GM23338 (cell line): ENCODE measurements at regions not wholly inside any gene's neighbourhood (a gene's known extent, or its start where the extent isn't known, plus 50 kb on each side); places are given as distances from the start of the nearest gene placed in this dataset.

Source experiments
- ATAC-seq: fragments of 200-7000 bp; cut with Tn5 transposase; 3 replicates; pipeline ENCODE4 v1.9.1; 2020
- DNase-seq: peaks from one replicate; pipeline ENCODE4 v3.0.0-alpha.2; 2015; ENCODE audit warnings: low spot score
- H2AFZ ChIP-seq: fragments of 200-600 bp; sonication (generic); 2 replicates; pipeline ENCODE4 v1.8.0; 2016; ENCODE audit warnings: antibody characterized with exemption, mild to moderate bottlenecking, moderate library complexity
- H3F3A ChIP-seq: fragments of 200-600 bp; sonication (generic); replicated peaks from 2 replicates; pipeline ENCODE4 v1.8.0; 2017; ENCODE audit warnings: antibody characterized with exemption, mixed run types, low read depth
- H3K27ac ChIP-seq: fragments of 200-600 bp; sonication (generic); 2 replicates; pipeline ENCODE4 v1.6.1; 2016; ENCODE audit warnings: low read depth
- H3K27me3 ChIP-seq: fragments of 200-600 bp; sonication (generic); 2 replicates; pipeline ENCODE4 v1.8.0; 2016; ENCODE audit warnings: mild to moderate bottlenecking, mixed run types, moderate library complexity; ENCODE audit not compliant: insufficient read depth
- H3K36me3 ChIP-seq: fragments of 200-600 bp; sonication (generic); 2 replicates; pipeline ENCODE4 v1.8.0; 2016; ENCODE audit warnings: mild to moderate bottlenecking; ENCODE audit not compliant: insufficient read depth
- H3K4me1 ChIP-seq: fragments of 200-600 bp; sonication (generic); 2 replicates; pipeline ENCODE4 v1.8.0; 2016; ENCODE audit warnings: mild to moderate bottlenecking, moderate library complexity; ENCODE audit not compliant: insufficient read depth
- H3K4me2 ChIP-seq: fragments of 200-600 bp; sonication (generic); 2 replicates; pipeline ENCODE4 v1.7.1; 2017; ENCODE audit warnings: mixed run types
- H3K4me3 ChIP-seq: fragments of 200-600 bp; sonication (generic); 2 replicates; pipeline ENCODE4 v1.6.1; 2016; ENCODE audit warnings: mixed run types
- H3K79me2 ChIP-seq: fragments of 200-600 bp; sonication (generic); replicated peaks from 2 replicates; pipeline ENCODE4 v1.8.0; 2017; ENCODE audit warnings: mild to moderate bottlenecking; ENCODE audit not compliant: insufficient read depth
- H3K9me2 ChIP-seq: fragments of 200-600 bp; sonication (generic); 2 replicates; pipeline ENCODE4 v1.8.0; 2017; ENCODE audit not compliant: insufficient read depth
- H4K20me1 ChIP-seq: fragments of 200-600 bp; sonication (generic); replicated peaks from 2 replicates; pipeline ENCODE4 v1.8.0; 2017; ENCODE audit warnings: mild to moderate bottlenecking; ENCODE audit not compliant: insufficient read depth
- H3K27ac Mint-ChIP-seq: 2 replicates; pipeline ENCODE4 v1.8.0; 2020; ENCODE audit warnings: inconsistent platforms, mild to moderate bottlenecking, moderate library complexity, mixed read lengths
- H3K27me3 Mint-ChIP-seq: 3 replicates; pipeline ENCODE4 v1.8.0; 2022; ENCODE audit warnings: low read depth, mild to moderate bottlenecking, moderate library complexity, mixed read lengths, inconsistent platforms; ENCODE audit not compliant: insufficient read depth, poor library complexity
- H3K36me3 Mint-ChIP-seq: 3 replicates; pipeline ENCODE4 v1.8.0; 2021; ENCODE audit warnings: low read depth, mild to moderate bottlenecking, inconsistent platforms, moderate library complexity, mixed read lengths
- H3K4me1 Mint-ChIP-seq: 3 replicates; pipeline ENCODE4 v1.8.0; 2020; ENCODE audit warnings: mild to moderate bottlenecking, inconsistent platforms, mixed read lengths
- H3K4me3 Mint-ChIP-seq: 3 replicates; pipeline ENCODE4 v1.8.0; 2021; ENCODE audit warnings: moderate library complexity, mild to moderate bottlenecking, inconsistent platforms, mixed read lengths
- H3K9me3 Mint-ChIP-seq: 3 replicates; pipeline ENCODE4 v1.8.0; 2020; ENCODE audit warnings: moderate library complexity, mild to moderate bottlenecking, inconsistent platforms, mixed read lengths
- CREB1 ChIP-seq: fragments of 250-450 bp; sonication (Bioruptor Pico); IDR thresholded peaks from 2 replicates; pipeline ENCODE4 v1.5.0; 2020; ENCODE audit warnings: low read depth, mild to moderate bottlenecking, moderate library complexity
- ETS1 ChIP-seq: IDR thresholded peaks from 2 replicates; pipeline ENCODE4 v1.6.1; 2016; ENCODE audit warnings: antibody characterized with exemption
- EZH2 ChIP-seq: fragments of 200-600 bp; sonication (generic); IDR thresholded peaks from one replicate; pipeline ENCODE4 v1.8.0; 2017; ENCODE audit warnings: antibody characterized with exemption, mild to moderate bottlenecking, low read depth; ENCODE audit not compliant: unreplicated experiment
- EZH2phosphoT487 ChIP-seq: fragments of 200-600 bp; sonication (generic); IDR thresholded peaks from one replicate; pipeline ENCODE4 v1.8.1; 2018; ENCODE audit warnings: antibody characterized with exemption; ENCODE audit not compliant: unreplicated experiment
- JUNB ChIP-seq: IDR thresholded peaks from one replicate; pipeline ENCODE4 v1.6.1; 2016; ENCODE audit warnings: antibody characterized with exemption; ENCODE audit not compliant: unreplicated experiment
- NANOG ChIP-seq: IDR thresholded peaks from 2 replicates; pipeline ENCODE4 v1.6.1; 2016; ENCODE audit warnings: antibody characterized with exemption, borderline replicate concordance
- POLR2AphosphoS5 ChIP-seq: IDR thresholded peaks from 2 replicates; pipeline ENCODE4 v1.6.1; 2016; ENCODE audit warnings: antibody characterized with exemption, low read depth
- STAT1 ChIP-seq: IDR thresholded peaks from one replicate; pipeline ENCODE4 v1.6.1; 2016; ENCODE audit warnings: antibody characterized with exemption; ENCODE audit not compliant: unreplicated experiment
- ZNF114 ChIP-seq: fragments of 250-450 bp; sonication (Bioruptor Pico); IDR thresholded peaks from 2 replicates; pipeline ENCODE4 v1.5.0; 2020; ENCODE audit warnings: mild to moderate bottlenecking, moderate library complexity
- ZNF331 ChIP-seq: fragments of 250-450 bp; sonication (Bioruptor Pico); IDR thresholded peaks from 2 replicates; pipeline ENCODE4 v1.5.0; 2020; ENCODE audit warnings: low read depth, mild to moderate bottlenecking, moderate library complexity
- ZNF462 ChIP-seq: fragments of 250-450 bp; sonication (Bioruptor Pico); IDR thresholded peaks from 2 replicates; pipeline ENCODE4 v1.5.0; 2020; ENCODE audit warnings: mild to moderate bottlenecking, moderate library complexity
- TF ChIP-seq, protein P1 (sequence below), 2 experiments: fragments of 200-600 bp in 1 of 2; sonication (generic) in 1 of 2; conservative IDR thresholded peaks; 2 replicates each; pipeline versions ENCODE4 v1.5.1 to v1.6.1; 2016 to 2017; ENCODE audit warnings: antibody characterized with exemption in 2 of 2, low read depth in 2 of 2, mild to moderate bottlenecking in 2 of 2, moderate library complexity in 1 of 2
- TF ChIP-seq, protein P2 (sequence below): IDR thresholded peaks from one replicate; pipeline ENCODE4 v1.6.1; 2018; ENCODE audit warnings: antibody characterized with exemption; ENCODE audit not compliant: unreplicated experiment

DNA sequence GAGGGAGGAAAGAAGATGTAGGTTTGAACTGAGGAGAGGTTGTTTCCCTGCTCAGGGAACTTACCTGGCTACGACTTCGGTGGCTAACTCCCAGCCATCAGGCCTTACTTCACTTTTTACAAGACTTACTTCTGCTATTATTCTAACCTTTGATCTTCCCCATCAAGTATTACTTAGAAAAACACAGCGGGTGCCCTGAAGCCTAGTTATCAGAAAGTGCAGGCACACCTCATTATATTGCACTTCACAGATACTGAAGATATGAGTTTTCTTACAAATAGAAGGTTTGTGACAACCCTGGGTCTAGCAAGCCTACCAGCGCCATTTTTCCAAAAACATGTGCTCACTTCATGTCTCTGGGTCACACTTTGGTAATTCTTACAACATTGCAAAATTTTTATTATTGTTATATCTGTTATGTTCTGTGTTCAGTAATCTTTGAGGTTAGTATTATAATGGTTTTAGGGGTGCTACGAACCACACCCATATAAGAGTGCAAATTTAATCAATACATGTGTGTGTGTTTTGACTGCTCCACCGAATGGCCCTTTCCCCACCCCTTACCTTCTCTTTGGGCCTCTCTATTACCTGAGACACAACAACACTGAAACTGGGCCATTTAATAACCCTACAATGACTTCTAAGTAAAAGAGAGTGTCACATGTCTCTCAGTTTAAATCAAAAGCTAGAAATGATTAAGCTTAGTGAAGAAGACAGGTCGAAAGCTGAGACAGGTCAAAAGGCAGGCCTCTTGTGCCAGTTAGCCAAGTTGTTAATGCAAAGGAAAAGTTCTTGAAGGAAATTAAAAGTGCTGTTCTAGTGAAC is 2102.7 kb upstream of the WWC1 start:
- ATAC-seq (no peak), DNase-seq (no peak)
- H3K79me2 ChIP-seq = no peaks in the 10 kb centered on the region
- Mint-ChIP-seq H3K4me1 (no peaks in the 10 kb centered on the region), H3K27ac (no peak overlapping the region), H3K27me3 (no peaks in the 10 kb centered on the region), H3K36me3 (no peaks in the 10 kb centered on the region), H3K9me3 (no peaks in the 10 kb centered on the region), H3K4me3 (no peak overlapping the region)
- no peaks in the 10 kb centered on the region for H3K36me3 ChIP-seq
- no peaks in the 10 kb centered on the region for H4K20me1 ChIP-seq
- H3K27ac ChIP-seq = no peak overlapping the region
- H3F3A ChIP-seq = no peaks in the 10 kb centered on the region
- no peak overlapping the region for H3K4me3 ChIP-seq
- no peak overlapping the region for H3K4me2 ChIP-seq
- no peaks in the 10 kb centered on the region for H3K4me1 ChIP-seq
- no peaks in the 10 kb centered on the region for H3K27me3 ChIP-seq
- TF ChIP-seq, protein P1, sequence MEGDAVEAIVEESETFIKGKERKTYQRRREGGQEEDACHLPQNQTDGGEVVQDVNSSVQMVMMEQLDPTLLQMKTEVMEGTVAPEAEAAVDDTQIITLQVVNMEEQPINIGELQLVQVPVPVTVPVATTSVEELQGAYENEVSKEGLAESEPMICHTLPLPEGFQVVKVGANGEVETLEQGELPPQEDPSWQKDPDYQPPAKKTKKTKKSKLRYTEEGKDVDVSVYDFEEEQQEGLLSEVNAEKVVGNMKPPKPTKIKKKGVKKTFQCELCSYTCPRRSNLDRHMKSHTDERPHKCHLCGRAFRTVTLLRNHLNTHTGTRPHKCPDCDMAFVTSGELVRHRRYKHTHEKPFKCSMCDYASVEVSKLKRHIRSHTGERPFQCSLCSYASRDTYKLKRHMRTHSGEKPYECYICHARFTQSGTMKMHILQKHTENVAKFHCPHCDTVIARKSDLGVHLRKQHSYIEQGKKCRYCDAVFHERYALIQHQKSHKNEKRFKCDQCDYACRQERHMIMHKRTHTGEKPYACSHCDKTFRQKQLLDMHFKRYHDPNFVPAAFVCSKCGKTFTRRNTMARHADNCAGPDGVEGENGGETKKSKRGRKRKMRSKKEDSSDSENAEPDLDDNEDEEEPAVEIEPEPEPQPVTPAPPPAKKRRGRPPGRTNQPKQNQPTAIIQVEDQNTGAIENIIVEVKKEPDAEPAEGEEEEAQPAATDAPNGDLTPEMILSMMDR (conservative IDR thresholded peaks at IDR 0.05; ENCODE audit: low read depth in 2 of 2) = no peak
- TF ChIP-seq, protein P2, sequence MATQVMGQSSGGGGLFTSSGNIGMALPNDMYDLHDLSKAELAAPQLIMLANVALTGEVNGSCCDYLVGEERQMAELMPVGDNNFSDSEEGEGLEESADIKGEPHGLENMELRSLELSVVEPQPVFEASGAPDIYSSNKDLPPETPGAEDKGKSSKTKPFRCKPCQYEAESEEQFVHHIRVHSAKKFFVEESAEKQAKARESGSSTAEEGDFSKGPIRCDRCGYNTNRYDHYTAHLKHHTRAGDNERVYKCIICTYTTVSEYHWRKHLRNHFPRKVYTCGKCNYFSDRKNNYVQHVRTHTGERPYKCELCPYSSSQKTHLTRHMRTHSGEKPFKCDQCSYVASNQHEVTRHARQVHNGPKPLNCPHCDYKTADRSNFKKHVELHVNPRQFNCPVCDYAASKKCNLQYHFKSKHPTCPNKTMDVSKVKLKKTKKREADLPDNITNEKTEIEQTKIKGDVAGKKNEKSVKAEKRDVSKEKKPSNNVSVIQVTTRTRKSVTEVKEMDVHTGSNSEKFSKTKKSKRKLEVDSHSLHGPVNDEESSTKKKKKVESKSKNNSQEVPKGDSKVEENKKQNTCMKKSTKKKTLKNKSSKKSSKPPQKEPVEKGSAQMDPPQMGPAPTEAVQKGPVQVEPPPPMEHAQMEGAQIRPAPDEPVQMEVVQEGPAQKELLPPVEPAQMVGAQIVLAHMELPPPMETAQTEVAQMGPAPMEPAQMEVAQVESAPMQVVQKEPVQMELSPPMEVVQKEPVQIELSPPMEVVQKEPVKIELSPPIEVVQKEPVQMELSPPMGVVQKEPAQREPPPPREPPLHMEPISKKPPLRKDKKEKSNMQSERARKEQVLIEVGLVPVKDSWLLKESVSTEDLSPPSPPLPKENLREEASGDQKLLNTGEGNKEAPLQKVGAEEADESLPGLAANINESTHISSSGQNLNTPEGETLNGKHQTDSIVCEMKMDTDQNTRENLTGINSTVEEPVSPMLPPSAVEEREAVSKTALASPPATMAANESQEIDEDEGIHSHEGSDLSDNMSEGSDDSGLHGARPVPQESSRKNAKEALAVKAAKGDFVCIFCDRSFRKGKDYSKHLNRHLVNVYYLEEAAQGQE = no peak
- TF ChIP-seq ZNF462 (CRISPR knock-in tag) (no peak), JUNB (no peak), ZNF114 (no peak), EZH2phosphoT487 (no peak), NANOG (no peak), ETS1 (no peak), STAT1 (no peak), EZH2 (no peak), CREB1 (CRISPR knock-in tag) (no peak), POLR2AphosphoS5 (no peak), ZNF331 (no peak)
- 0 out of 2 replicates have a peak overlapping the region, but pooled peaks have one; percentile 21 for H2AFZ ChIP-seq
- peaks cover 6% of the 10 kb centered on the region; the same call in 1 of the 2 replicates for H3K9me2 ChIP-seq
